Loucy (cell line): ENCODE measurements at regions not wholly inside any gene's neighbourhood (a gene's known extent, or its start where the extent isn't known, plus 50 kb on each side); places are given as distances from the start of the nearest gene placed in this dataset.

Experiments
- EZH2phosphoT487 ChIP-seq: fragments of 200-600 bp; IDR thresholded peaks from 2 replicates; pipeline ENCODE4 v1.6.1; 2018; ENCODE audit warnings: antibody characterized with exemption, mild to moderate bottlenecking, moderate library complexity, borderline replicate concordance
- TF ChIP-seq, protein P1 (sequence below): fragments of 200-600 bp; sonication (generic); conservative IDR thresholded peaks from 2 replicates; pipeline ENCODE4 v1.5.1; 2014; ENCODE audit warnings: mild to moderate bottlenecking, antibody characterized with exemption, low read length

DNA sequence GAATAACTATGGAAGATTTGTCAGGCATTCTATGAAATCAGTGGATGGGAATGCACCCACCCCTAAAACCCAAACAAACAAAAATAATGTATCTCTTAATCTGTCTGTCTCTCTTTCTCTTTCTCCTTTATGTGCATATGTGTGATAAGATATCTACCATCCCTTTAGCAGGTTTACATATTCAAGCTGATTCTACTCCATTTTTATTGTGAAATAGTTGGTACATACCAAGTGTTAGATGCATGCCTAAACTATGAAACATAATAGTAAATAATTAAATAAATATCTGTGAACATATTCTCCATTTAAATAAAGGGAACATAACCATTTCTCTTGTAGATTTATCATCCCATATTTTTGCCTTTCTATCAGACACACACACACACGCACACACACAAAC is 121.8 kb upstream of the PCDH9 start:
- TF ChIP-seq, protein P1, sequence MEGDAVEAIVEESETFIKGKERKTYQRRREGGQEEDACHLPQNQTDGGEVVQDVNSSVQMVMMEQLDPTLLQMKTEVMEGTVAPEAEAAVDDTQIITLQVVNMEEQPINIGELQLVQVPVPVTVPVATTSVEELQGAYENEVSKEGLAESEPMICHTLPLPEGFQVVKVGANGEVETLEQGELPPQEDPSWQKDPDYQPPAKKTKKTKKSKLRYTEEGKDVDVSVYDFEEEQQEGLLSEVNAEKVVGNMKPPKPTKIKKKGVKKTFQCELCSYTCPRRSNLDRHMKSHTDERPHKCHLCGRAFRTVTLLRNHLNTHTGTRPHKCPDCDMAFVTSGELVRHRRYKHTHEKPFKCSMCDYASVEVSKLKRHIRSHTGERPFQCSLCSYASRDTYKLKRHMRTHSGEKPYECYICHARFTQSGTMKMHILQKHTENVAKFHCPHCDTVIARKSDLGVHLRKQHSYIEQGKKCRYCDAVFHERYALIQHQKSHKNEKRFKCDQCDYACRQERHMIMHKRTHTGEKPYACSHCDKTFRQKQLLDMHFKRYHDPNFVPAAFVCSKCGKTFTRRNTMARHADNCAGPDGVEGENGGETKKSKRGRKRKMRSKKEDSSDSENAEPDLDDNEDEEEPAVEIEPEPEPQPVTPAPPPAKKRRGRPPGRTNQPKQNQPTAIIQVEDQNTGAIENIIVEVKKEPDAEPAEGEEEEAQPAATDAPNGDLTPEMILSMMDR = no peak
- TF ChIP-seq EZH2phosphoT487 = no peak
